ENCODE measurements at regions not wholly inside any gene's neighbourhood (a gene's known extent, or its start where the extent isn't known, plus 50 kb on each side); places are given as distances from the start of the nearest gene placed in this dataset.
"Not testable (repeated sequence)": the region's sequence is repeated elsewhere in the genome, so short reads cannot be mapped to it uniquely, and the experiment has no call there.

DNA sequence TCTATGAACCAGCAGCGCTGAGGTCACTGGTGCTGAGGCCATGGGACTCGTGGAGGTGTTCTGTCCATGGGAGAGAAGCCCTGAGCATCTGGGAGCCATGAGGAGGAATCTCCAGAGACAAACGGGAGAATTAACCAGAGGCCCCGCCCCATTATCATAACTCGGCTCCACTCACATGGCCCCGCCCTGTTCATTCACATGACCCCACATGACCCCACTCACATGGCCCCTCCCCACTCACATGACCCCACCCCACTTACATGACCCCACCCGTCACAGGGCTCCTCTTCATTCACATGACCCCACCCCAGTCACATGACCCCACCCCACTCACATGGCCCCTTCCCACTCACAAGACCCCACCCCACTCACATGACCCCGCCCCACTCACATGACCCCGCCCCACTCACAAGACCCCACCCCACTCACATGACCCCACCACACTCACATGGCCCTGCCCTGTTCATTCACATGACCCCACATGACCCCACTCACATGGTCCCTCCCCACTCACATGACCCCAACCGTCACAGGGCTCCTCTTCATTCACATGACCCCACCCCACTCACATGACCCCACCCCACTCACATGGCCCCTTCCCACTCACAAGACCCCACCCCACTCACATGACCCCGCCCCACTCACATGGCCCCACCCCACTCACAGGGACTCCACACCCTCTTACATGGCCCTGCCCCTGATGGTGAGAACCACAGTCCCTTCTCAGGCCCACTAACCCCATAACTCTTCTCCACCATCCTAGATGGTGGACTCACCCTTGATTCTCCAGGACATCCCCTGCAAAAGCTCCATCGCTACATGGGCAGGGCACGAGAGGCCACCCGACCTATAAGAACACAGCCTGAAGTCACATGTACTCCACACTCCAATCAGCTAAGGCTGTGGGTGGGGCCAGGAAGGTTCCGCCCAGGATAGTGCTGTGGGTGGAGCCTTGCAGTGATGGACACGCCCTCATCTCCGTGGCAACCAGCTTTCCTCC is 151.1 kb upstream of the SFSWAP start:
- no peak for DNase-seq
- no peaks in the 10 kb centered on the region for H3K27me3 ChIP-seq
- H3K9me3 ChIP-seq (replicated peaks) = no peaks in the 10 kb centered on the region
- H3K36me3 ChIP-seq = no peaks in the 10 kb centered on the region
- H3K27ac ChIP-seq = no peak overlapping the region
- H3K4me1 ChIP-seq = no peaks in the 10 kb centered on the region
- H3K4me3 ChIP-seq = no peak overlapping the region

DNA sequence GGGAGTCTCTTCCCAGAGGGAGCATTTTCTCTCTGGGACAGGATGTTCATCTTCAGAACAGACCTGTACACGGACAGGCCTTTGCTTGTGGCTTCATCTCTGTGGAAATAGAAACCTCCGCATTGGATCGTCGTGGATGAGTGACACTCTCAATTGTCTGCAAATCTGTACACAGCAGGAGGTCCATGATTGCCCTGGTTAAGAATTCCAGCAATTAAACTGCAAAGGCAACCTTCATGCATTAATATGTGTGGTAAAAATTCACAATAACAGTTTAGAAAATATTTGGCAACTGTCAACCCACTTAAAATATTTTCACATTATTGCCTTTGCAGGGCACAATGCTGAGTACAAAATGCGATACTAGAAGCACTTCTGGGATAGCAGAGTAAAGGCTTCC is 149.8 kb upstream of the SFSWAP start:
- H3K27ac ChIP-seq = no peak overlapping the region
- no peak overlapping the region for H3K4me3 ChIP-seq
- no peaks in the 10 kb centered on the region for H3K27me3 ChIP-seq
- H3K36me3 ChIP-seq = no peaks in the 10 kb centered on the region
- H3K9me3 ChIP-seq (replicated peaks) = no peaks in the 10 kb centered on the region
- no peaks in the 10 kb centered on the region for H3K4me1 ChIP-seq
- DNase-seq = no peak

- peaks cover 2% of the 10 kb centered on the region; the same call in 1 of the 2 replicates for H3K27me3 ChIP-seq
- no peaks in the 10 kb centered on the region for H3K36me3 ChIP-seq
- no peaks in the 10 kb centered on the region for H3K9me3 ChIP-seq (replicated peaks)
- H3K4me3 ChIP-seq = no peak overlapping the region
- DNase-seq = no peak
- no peak overlapping the region for H3K27ac ChIP-seq
- no peaks in the 10 kb centered on the region for H3K4me1 ChIP-seq
Measured at GRCh38 chr12:131561891-131562684, 148.8 kb upstream of the SFSWAP start.

GRCh38 chr12:131564138-131564727 is 146.7 kb upstream of the SFSWAP start:
- DNase-seq, H3K27ac ChIP-seq: not testable (repeated sequence)

DNA sequence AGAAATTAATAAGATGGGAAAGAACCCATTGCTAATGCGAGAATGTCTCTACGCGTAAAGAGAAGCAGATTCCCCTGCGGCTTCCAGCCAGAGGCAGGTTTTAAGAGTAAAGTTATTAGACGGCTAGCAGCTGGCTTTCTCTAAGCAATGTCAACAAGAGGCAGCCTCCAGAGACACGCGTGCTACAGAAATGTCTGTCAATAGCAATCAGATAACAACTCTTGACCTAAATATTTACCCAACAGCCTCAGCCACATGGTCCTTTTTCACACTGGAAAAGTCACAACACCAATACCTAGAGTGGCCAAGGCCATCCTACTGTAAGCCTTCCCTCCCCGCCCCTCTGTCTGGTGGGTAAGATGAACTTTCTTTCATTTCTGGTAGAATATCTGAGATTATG is 146.0 kb upstream of the SFSWAP start:
- no peaks in the 10 kb centered on the region for H3K36me3 ChIP-seq
- H3K4me1 ChIP-seq = no peaks in the 10 kb centered on the region
- H3K4me3 ChIP-seq = no peak overlapping the region
- DNase-seq = no peak
- H3K27me3 ChIP-seq = peaks cover 5% of the 10 kb centered on the region; the same call in 1 of the 2 replicates
- no peak overlapping the region for H3K27ac ChIP-seq
- no peaks in the 10 kb centered on the region for H3K9me3 ChIP-seq (replicated peaks)

More at GRCh38 chr12:131564138-131564727, 146.7 kb upstream of the SFSWAP start:
- H3K27me3 ChIP-seq; H3K4me3 ChIP-seq; H3K36me3 ChIP-seq; H3K4me1 ChIP-seq; H3K9me3 ChIP-seq (replicated peaks): not testable (repeated sequence)

GRCh38 chr12:131565267-131566015 is 145.4 kb upstream of the SFSWAP start:
- Histone ChIP-seq H3K27ac (no peak overlapping the region), H3K36me3 (no peaks in the 10 kb centered on the region), H3K27me3 (peaks cover 5% of the 10 kb centered on the region; the same call in 1 of the 2 replicates), H3K4me1 (no peaks in the 10 kb centered on the region), H3K9me3 (replicated peaks) (no peaks in the 10 kb centered on the region), H3K4me3 (no peak overlapping the region)
- DNase-seq = no peak

GRCh38 chr12:131568336-131568735 is 142.6 kb upstream of the SFSWAP start:
- DNase-seq = no peak
- Histone ChIP-seq H3K27ac (no peak overlapping the region), H3K9me3 (replicated peaks) (no peaks in the 10 kb centered on the region), H3K4me3 (no peak overlapping the region), H3K36me3 (no peaks in the 10 kb centered on the region), H3K27me3 (peaks cover 5% of the 10 kb centered on the region; the same call in 1 of the 2 replicates), H3K4me1 (peaks cover 2% of the 10 kb centered on the region; the same call in 1 of the 2 replicates)

DNA sequence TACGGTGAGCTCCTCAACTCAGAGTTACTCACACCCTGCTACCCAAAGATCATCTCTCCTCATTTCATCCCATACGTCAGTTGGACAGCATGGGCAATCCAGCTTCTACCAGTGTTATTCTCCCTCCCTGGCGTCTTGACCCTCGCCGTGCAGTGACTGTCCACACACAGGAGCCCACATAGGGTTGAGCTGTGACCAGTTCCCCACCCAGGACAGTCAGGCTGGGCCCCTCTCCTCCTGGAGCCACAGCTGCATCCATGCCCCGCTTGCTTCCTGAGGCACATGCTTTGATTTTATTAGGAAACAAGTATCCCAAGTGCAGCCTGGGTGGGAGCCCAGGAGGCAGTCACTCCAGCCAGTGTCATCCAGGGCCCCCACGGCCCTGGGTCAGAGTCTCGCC is 140.3 kb upstream of the SFSWAP start:
- DNase-seq = no peak
- Histone ChIP-seq H3K4me3 (no peak overlapping the region), H3K4me1 (peaks cover 12% of the 10 kb centered on the region), H3K9me3 (replicated peaks) (no peaks in the 10 kb centered on the region), H3K27ac (no peak overlapping the region), H3K27me3 (peaks cover 5% of the 10 kb centered on the region; the same call in 1 of the 2 replicates), H3K36me3 (no peaks in the 10 kb centered on the region; the same call in 1 of the 2 replicates)

GRCh38 chr12:131571827-131572226 is 139.1 kb upstream of the SFSWAP start:
- DNase-seq = no peak
- no peaks in the 10 kb centered on the region for H3K9me3 ChIP-seq (replicated peaks)
- no peak overlapping the region for H3K4me3 ChIP-seq
- H3K27me3 ChIP-seq = peaks cover 5% of the 10 kb centered on the region; the same call in 1 of the 2 replicates
- peaks cover 14% of the 10 kb centered on the region for H3K4me1 ChIP-seq
- H3K27ac ChIP-seq = no peak overlapping the region
- H3K36me3 ChIP-seq = no peaks in the 10 kb centered on the region; the same call in 1 of the 2 replicates

GRCh38 chr12:131572626-131573025 is 138.3 kb upstream of the SFSWAP start:
- no peak for DNase-seq
- H3K27ac ChIP-seq = no peak overlapping the region
- H3K9me3 ChIP-seq (replicated peaks) = no peaks in the 10 kb centered on the region
- no peaks in the 10 kb centered on the region; the same call in 1 of the 2 replicates for H3K36me3 ChIP-seq
- H3K4me1 ChIP-seq = peaks cover 14% of the 10 kb centered on the region
- H3K27me3 ChIP-seq = no peaks in the 10 kb centered on the region; the same call in 1 of the 2 replicates
- H3K4me3 ChIP-seq = no peak overlapping the region

DNA sequence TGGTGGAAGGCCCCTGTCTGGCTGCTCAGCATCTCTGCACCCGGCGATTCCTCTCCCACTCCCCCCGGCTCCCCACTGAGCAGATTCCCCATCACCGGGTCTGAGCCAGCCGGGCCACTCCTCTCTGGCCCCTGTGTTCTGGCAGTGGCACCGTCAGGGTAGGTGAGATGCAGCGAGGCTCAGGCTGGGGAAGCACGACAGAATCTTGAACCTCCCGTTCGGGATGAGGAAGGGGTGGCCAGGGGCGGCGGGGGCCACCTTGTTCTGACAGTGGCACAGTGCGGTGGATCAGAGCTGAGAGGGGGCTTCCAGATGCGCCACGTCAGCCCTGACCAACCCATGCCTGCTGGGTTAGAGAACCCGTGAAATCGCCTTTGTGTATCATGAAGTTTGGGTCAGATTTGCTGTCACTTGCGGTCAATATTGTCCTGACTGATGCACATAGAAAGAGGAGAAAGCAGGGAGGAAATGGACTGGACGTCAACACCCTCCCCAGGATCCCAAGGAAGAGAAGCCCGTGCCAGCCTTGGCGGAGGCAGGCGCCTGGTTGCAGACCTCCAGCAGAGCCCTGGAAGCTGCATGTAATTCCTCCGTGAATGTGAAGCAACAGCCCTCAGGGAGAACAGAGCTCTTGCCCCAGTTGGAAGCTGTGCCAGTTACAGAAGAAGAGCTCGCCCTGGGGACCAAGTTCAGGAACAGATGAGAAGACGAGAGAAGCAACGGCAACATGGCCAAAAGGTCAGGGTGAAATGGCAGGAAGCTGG is 137.1 kb upstream of the SFSWAP start:
- peaks cover 14% of the 10 kb centered on the region for H3K4me1 ChIP-seq
- H3K36me3 ChIP-seq = no peaks in the 10 kb centered on the region; the same call in 1 of the 2 replicates
- DNase-seq = peak in 1 of 2 experiments; percentile 25
- no peak overlapping the region for H3K27ac ChIP-seq
- H3K4me3 ChIP-seq = peak overlapping the region; percentile 20; the same call in 1 of the 2 replicates
- no peaks in the 10 kb centered on the region for H3K27me3 ChIP-seq
- H3K9me3 ChIP-seq (replicated peaks) = no peaks in the 10 kb centered on the region

- no peaks in the 10 kb centered on the region for H3K27me3 ChIP-seq
Measured at GRCh38 chr12:131574395-131574771, 136.5 kb upstream of the SFSWAP start.

GRCh38 chr12:131575371-131575770 is 135.5 kb upstream of the SFSWAP start:
- H3K27me3 ChIP-seq = no peaks in the 10 kb centered on the region
- no peak overlapping the region for H3K4me3 ChIP-seq
- DNase-seq = no peak
- H3K4me1 ChIP-seq = peaks cover 14% of the 10 kb centered on the region
- no peak overlapping the region for H3K27ac ChIP-seq
- H3K9me3 ChIP-seq (replicated peaks) = no peaks in the 10 kb centered on the region
- no peaks in the 10 kb centered on the region; the same call in 1 of the 2 replicates for H3K36me3 ChIP-seq

More at GRCh38 chr12:131574395-131574771, 136.5 kb upstream of the SFSWAP start:
- Histone ChIP-seq H3K27ac (no peak overlapping the region), H3K4me3 (peak overlapping the region; percentile 20), H3K36me3 (no peaks in the 10 kb centered on the region; the same call in 1 of the 2 replicates), H3K4me1 (peaks cover 14% of the 10 kb centered on the region), H3K9me3 (replicated peaks) (no peaks in the 10 kb centered on the region)
- DNase-seq = peak in 1 of 2 experiments; percentile 40
